ENCODE measurements at regions not wholly inside any gene's neighbourhood (a gene's known extent, or its start where the extent isn't known, plus 50 kb on each side); places are given as distances from the start of the nearest gene placed in this dataset.
"Not testable (repeated sequence)": the region's sequence is repeated elsewhere in the genome, so short reads cannot be mapped to it uniquely, and the experiment has no call there.

DNA sequence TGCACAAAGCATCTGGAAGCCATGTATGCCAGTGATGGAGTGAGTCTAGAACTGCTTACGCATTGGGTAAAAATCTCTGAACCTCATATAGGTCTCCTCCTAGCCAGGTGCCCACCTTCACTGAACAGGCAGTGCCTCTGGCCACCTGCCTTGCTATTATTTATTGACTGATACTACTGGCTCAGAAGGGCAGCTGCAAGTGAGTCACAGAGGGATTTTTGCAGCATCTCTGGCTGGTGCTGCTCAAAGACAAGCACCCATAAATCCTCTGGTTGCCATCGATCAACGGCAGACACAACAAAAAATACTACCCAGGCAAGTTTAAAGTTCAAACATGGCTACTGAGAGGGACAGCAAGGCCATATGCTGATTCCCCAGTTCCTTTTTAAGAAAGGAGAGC lies 279.4 kb downstream of the UBE3D start:
- DNase-seq (ENCODE audit: low read depth in 6 of 9, low spot score in 9 of 9) = no peak
- no peak overlapping the region for H3K27ac ChIP-seq (ENCODE audit: low read depth in 1 of 2, low read length in 1 of 2)
- H3K36me3 ChIP-seq (ENCODE audit: control insufficient read depth in 2 of 2, insufficient read depth in 2 of 2, low read length in 1 of 2) = no peaks in the 10 kb centered on the region
- peaks cover 0 to 2% of the 10 kb centered on the region in 2 donors for H3K9me3 ChIP-seq (ENCODE audit: control insufficient read depth in 2 of 2, insufficient read depth in 1 of 2, low read length in 1 of 2)
- no peaks in the 10 kb centered on the region for H3K4me1 ChIP-seq (ENCODE audit: control insufficient read depth in 2 of 2, insufficient read depth in 2 of 2, low read length in 2 of 2)
- H3K27me3 ChIP-seq (ENCODE audit: control insufficient read depth in 2 of 2, insufficient read depth in 1 of 2, low read length in 1 of 2) = no peaks in the 10 kb centered on the region
- H3K4me3 ChIP-seq (ENCODE audit: low read length in 2 of 2) = no peak overlapping the region
- 96% methylated on average over 3 of the region's 3 CpGs for WGBS

DNA sequence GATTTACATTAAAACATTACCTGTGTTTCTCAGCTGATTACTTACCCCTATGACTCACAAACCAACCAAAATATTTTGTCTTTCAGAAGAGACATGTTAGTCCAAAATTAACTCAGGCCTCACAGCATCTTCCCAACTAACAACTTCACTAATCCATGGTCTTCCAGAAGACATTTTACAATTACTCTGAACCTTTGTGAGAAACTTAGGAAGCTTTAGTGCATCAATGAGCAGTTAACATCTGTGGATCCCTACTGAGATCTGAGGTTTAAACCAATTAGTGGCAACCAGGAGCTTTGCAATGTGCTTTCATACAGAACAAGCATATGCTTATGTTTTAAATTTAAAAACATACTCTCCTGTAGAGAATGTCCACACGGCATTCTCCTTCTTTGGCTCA lies 269.7 kb downstream of the UBE3D start:
- Histone ChIP-seq H3K36me3 (ENCODE audit: control insufficient read depth in 2 of 2, insufficient read depth in 2 of 2, low read length in 1 of 2) (no peaks in the 10 kb centered on the region), H3K27ac (ENCODE audit: low read depth in 1 of 2, low read length in 1 of 2) (no peak overlapping the region), H3K4me3 (ENCODE audit: low read length in 2 of 2) (no peak overlapping the region), H3K4me1 (ENCODE audit: control insufficient read depth in 2 of 2, insufficient read depth in 2 of 2, low read length in 2 of 2) (no peaks in the 10 kb centered on the region), H3K27me3 (ENCODE audit: control insufficient read depth in 2 of 2, insufficient read depth in 1 of 2, low read length in 1 of 2) (no peaks in the 10 kb centered on the region), H3K9me3 (ENCODE audit: control insufficient read depth in 2 of 2, insufficient read depth in 1 of 2, low read length in 1 of 2) (no peaks in the 10 kb centered on the region)
- WGBS = 77% methylated on average over 1 of the region's 1 CpG
- DNase-seq (ENCODE audit: low read depth in 6 of 9, low spot score in 9 of 9) = no peak

DNA sequence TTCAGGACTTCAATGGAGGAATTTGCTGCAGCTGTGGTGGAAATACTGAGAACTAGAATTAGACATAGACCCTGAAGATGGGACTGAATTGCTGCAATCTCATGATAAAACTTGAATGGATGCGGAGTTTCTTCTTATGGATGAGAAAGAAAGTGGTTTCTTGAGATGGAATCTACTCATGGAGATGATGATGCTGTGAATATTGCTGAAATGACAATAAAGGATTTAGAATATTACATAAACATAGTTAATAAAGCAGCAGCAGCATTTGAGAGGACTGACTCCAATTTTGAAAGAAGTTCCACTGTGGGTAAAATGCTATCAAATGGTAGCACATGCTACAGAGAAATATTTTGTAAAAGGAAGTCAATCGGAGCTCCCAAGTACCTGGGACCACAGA lies 264.6 kb downstream of the UBE3D start:
- Histone ChIP-seq H3K9me3 (ENCODE audit: control insufficient read depth in 2 of 2, insufficient read depth in 1 of 2, low read length in 1 of 2) (no peaks in the 10 kb centered on the region), H3K4me1 (ENCODE audit: control insufficient read depth in 2 of 2, insufficient read depth in 2 of 2, low read length in 2 of 2) (no peaks in the 10 kb centered on the region), H3K4me3 (ENCODE audit: low read length in 2 of 2) (no peak overlapping the region), H3K27ac (ENCODE audit: low read depth in 1 of 2, low read length in 1 of 2) (no peak overlapping the region), H3K36me3 (ENCODE audit: control insufficient read depth in 2 of 2, insufficient read depth in 2 of 2, low read length in 1 of 2) (no peaks in the 10 kb centered on the region), H3K27me3 (ENCODE audit: control insufficient read depth in 2 of 2, insufficient read depth in 1 of 2, low read length in 1 of 2) (no peaks in the 10 kb centered on the region)
- no peak for DNase-seq (ENCODE audit: low read depth in 6 of 9, low spot score in 9 of 9)
- 96% methylated on average over 2 of the region's 2 CpGs for WGBS

DNA sequence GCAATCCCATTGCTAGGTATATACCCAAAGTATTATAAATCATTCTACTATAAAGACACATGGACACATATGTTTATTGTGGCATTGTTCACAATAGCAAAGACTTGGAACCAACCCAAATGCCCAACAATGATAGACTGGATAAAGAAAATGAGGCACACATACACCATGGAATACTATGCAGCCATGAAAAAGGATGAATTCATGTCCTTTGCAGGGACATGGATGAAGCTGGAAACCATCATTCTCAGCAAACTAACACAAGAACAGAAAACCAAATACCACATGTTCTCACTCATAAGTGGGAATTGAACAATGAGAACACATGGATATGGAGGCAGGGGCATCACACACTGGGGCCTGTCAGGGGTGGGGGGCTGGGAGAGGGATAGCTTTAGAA lies 249.4 kb downstream of the UBE3D start:
- not testable (repeated sequence) for H3K27ac ChIP-seq (ENCODE audit: low read depth in 1 of 2, low read length in 1 of 2); H3K4me3 ChIP-seq (ENCODE audit: low read length in 2 of 2); H3K9me3 ChIP-seq (ENCODE audit: control insufficient read depth in 2 of 2, insufficient read depth in 1 of 2, low read length in 1 of 2); DNase-seq (ENCODE audit: low read depth in 6 of 9, low spot score in 9 of 9); H3K27me3 ChIP-seq (ENCODE audit: control insufficient read depth in 2 of 2, insufficient read depth in 1 of 2, low read length in 1 of 2); H3K36me3 ChIP-seq (ENCODE audit: control insufficient read depth in 2 of 2, insufficient read depth in 2 of 2, low read length in 1 of 2); H3K4me1 ChIP-seq (ENCODE audit: control insufficient read depth in 2 of 2, insufficient read depth in 2 of 2, low read length in 2 of 2)

DNA sequence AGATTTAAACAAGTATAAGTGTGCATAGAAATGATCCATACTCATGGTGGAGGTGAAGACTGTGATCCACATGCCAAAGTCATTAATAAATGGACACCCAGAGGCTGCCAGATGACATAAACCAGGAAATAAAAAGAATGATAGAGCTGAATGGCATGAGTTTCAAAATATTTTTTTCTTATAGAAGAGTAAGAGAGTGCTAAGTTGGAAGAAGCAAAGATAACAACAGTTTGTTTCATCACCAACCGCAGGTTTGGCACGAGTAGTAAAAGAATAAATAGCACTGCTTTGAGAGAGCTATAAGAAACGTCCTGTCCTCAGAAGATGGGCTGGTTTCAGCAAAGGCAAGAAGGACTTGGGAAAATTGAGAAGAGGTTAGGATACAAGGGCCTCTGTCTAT lies 246.9 kb downstream of the UBE3D start:
- WGBS = 79% methylated on average over 3 of the region's 3 CpGs
- Histone ChIP-seq H3K9me3 (ENCODE audit: control insufficient read depth in 2 of 2, insufficient read depth in 1 of 2, low read length in 1 of 2) (no peaks in the 10 kb centered on the region), H3K4me3 (ENCODE audit: low read length in 2 of 2) (no peak overlapping the region), H3K27ac (ENCODE audit: low read depth in 1 of 2, low read length in 1 of 2) (no peak overlapping the region), H3K27me3 (ENCODE audit: control insufficient read depth in 2 of 2, insufficient read depth in 1 of 2, low read length in 1 of 2) (no peaks in the 10 kb centered on the region), H3K36me3 (ENCODE audit: control insufficient read depth in 2 of 2, insufficient read depth in 2 of 2, low read length in 1 of 2) (no peaks in the 10 kb centered on the region), H3K4me1 (ENCODE audit: control insufficient read depth in 2 of 2, insufficient read depth in 2 of 2, low read length in 2 of 2) (no peaks in the 10 kb centered on the region)
- DNase-seq (ENCODE audit: low read depth in 6 of 9, low spot score in 9 of 9) = no peak

DNA sequence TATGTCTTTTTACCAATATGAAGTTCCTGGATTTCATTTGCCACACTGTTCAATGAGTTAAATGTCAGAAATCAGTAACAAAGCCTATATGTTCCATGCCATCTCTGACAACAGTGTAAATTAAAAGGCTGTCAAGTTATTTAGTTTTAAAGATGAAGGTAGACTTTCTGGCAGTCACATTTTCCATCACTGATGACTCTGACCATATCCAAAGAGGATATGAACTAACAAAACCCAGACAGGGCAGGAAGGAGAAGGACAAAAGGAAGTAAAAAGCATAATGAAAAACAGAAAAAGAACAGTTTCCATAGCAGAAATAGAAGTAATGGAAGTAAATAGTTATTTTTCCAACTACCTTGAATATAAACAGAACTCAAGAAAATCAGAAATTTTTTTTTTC lies 242.3 kb downstream of the UBE3D start:
- H3K4me3 ChIP-seq (ENCODE audit: low read length in 2 of 2) = no peak overlapping the region
- no peak overlapping the region for H3K27ac ChIP-seq (ENCODE audit: low read depth in 1 of 2, low read length in 1 of 2)
- H3K9me3 ChIP-seq (ENCODE audit: control insufficient read depth in 2 of 2, insufficient read depth in 1 of 2, low read length in 1 of 2) = no peaks in the 10 kb centered on the region
- DNase-seq (ENCODE audit: low read depth in 6 of 9, low spot score in 9 of 9) = no peak
- no peaks in the 10 kb centered on the region for H3K4me1 ChIP-seq (ENCODE audit: control insufficient read depth in 2 of 2, insufficient read depth in 2 of 2, low read length in 2 of 2)
- no peaks in the 10 kb centered on the region for H3K36me3 ChIP-seq (ENCODE audit: control insufficient read depth in 2 of 2, insufficient read depth in 2 of 2, low read length in 1 of 2)
- no peaks in the 10 kb centered on the region for H3K27me3 ChIP-seq (ENCODE audit: control insufficient read depth in 2 of 2, insufficient read depth in 1 of 2, low read length in 1 of 2)

DNA sequence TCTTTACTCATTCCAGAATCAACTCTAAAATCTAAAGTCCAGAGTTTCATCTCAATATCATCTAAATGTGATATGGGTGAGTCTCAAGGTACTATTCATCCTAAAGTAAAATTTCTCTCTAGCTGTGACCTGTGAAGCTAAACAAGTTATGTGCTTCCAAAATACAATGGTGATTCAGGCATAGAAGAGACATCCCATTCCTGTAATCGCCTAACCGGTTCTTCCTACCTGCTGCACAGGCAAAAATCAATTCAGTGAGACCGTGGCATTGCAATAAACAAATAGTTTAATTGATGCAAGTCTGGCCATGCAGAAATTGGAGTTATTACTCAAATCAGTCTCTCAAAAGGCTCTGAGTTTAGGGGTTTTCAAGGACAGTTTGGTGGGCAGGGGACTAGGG lies 232.8 kb downstream of the UBE3D start:
- H3K4me3 ChIP-seq (ENCODE audit: low read length in 2 of 2) = no peak overlapping the region
- no peaks in the 10 kb centered on the region for H3K9me3 ChIP-seq (ENCODE audit: control insufficient read depth in 2 of 2, insufficient read depth in 1 of 2, low read length in 1 of 2)
- DNase-seq (ENCODE audit: low read depth in 6 of 9, low spot score in 9 of 9) = no peak
- 94% methylated on average over 3 of the region's 3 CpGs for WGBS
- H3K36me3 ChIP-seq (ENCODE audit: control insufficient read depth in 2 of 2, insufficient read depth in 2 of 2, low read length in 1 of 2) = no peaks in the 10 kb centered on the region
- H3K27me3 ChIP-seq (ENCODE audit: control insufficient read depth in 2 of 2, insufficient read depth in 1 of 2, low read length in 1 of 2) = no peaks in the 10 kb centered on the region
- H3K27ac ChIP-seq (ENCODE audit: low read depth in 1 of 2, low read length in 1 of 2) = no peak overlapping the region
- no peaks in the 10 kb centered on the region for H3K4me1 ChIP-seq (ENCODE audit: control insufficient read depth in 2 of 2, insufficient read depth in 2 of 2, low read length in 2 of 2)

DNA sequence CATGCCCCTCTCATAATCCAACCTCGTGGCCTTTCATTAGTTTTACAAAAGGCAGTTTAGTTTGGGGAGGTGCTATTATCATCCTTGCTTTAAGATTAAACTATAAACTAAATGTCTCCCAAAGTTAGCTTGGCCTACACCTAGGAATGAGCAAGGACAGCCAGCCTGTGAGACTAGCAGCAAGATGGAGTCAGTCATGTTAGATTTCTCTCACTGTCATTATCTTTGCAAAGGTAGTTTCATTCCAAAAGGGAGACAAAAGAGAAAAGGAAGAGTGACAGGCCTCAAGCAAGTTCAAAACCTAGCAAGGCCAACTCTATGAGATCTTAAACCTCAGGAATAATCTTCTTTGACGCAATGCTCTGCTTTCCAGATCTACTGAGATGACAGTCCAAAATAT lies 232.2 kb downstream of the UBE3D start:
- H3K27me3 ChIP-seq (ENCODE audit: control insufficient read depth in 2 of 2, insufficient read depth in 1 of 2, low read length in 1 of 2) = no peaks in the 10 kb centered on the region
- DNase-seq (ENCODE audit: low read depth in 6 of 9, low spot score in 9 of 9) = no peak
- no peak overlapping the region for H3K4me3 ChIP-seq (ENCODE audit: low read length in 2 of 2)
- no peaks in the 10 kb centered on the region for H3K36me3 ChIP-seq (ENCODE audit: control insufficient read depth in 2 of 2, insufficient read depth in 2 of 2, low read length in 1 of 2)
- no peaks in the 10 kb centered on the region for H3K9me3 ChIP-seq (ENCODE audit: control insufficient read depth in 2 of 2, insufficient read depth in 1 of 2, low read length in 1 of 2)
- H3K27ac ChIP-seq (ENCODE audit: low read depth in 1 of 2, low read length in 1 of 2) = no peak overlapping the region
- 79% methylated on average over 2 of the region's 2 CpGs for WGBS
- H3K4me1 ChIP-seq (ENCODE audit: control insufficient read depth in 2 of 2, insufficient read depth in 2 of 2, low read length in 2 of 2) = no peaks in the 10 kb centered on the region

DNA sequence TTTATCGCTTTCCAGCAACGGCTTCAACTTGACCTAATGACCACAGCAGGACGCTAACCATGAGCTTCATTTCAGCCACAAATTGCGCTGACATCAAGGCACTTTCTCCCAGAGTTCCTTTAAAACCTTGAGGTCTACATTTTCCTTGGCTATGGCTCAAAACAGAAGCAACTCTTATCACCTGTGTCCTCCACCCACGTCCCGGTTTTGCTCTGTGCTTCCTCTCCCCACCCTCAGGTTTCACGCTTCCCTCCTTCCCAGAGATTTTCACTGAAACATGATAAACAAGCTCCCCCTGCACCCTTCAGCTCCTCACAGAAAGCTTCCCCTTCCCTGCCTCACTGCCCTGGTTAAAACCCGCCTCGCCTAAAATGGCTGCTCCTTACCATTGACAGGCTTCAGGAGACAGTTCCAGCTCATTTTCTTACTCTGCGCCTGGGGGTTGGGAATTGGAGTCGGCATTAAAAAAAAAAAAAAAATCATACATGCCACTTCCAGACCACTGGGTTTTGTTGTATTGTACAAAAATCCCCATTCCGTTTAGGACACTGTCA lies 229.5 kb downstream of the UBE3D start:
- H3K4me3 ChIP-seq (ENCODE audit: low read length in 2 of 2) = no peak overlapping the region
- WGBS = 84% methylated on average over 12 of the region's 12 CpGs
- no peaks in the 10 kb centered on the region for H3K9me3 ChIP-seq (ENCODE audit: control insufficient read depth in 2 of 2, insufficient read depth in 1 of 2, low read length in 1 of 2)
- no peaks in the 10 kb centered on the region for H3K27me3 ChIP-seq (ENCODE audit: control insufficient read depth in 2 of 2, insufficient read depth in 1 of 2, low read length in 1 of 2)
- DNase-seq (ENCODE audit: low read depth in 6 of 9, low spot score in 9 of 9) = no peak
- H3K27ac ChIP-seq (ENCODE audit: low read depth in 1 of 2, low read length in 1 of 2) = no peak overlapping the region
- no peaks in the 10 kb centered on the region for H3K36me3 ChIP-seq (ENCODE audit: control insufficient read depth in 2 of 2, insufficient read depth in 2 of 2, low read length in 1 of 2)
- no peaks in the 10 kb centered on the region for H3K4me1 ChIP-seq (ENCODE audit: control insufficient read depth in 2 of 2, insufficient read depth in 2 of 2, low read length in 2 of 2)

DNA sequence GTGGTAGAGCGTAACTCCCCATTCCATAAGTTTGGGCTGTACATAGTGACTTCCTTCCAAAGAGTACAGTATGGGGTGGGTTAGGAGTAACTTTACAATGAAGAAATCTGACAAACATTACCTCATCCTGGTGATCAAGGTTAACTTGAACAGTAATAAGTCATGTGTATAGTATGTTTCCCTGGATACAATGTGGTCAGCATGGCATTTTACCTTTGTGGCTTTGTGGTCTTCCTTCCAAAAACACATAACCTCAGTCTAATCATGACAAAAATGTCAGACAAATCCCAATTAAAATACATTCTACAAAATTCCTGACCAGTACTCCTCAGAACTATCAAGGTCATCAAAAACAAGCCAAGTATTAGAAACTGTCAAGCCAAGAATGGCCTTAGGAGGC lies 225.1 kb downstream of the UBE3D start:
- Histone ChIP-seq H3K4me1 (ENCODE audit: control insufficient read depth in 2 of 2, insufficient read depth in 2 of 2, low read length in 2 of 2) (no peaks in the 10 kb centered on the region), H3K9me3 (ENCODE audit: control insufficient read depth in 2 of 2, insufficient read depth in 1 of 2, low read length in 1 of 2) (no peaks in the 10 kb centered on the region), H3K27ac (ENCODE audit: low read depth in 1 of 2, low read length in 1 of 2) (no peak overlapping the region)

More for the DNA sequence above, 225.1 kb downstream of the UBE3D start:
- Histone ChIP-seq H3K36me3 (ENCODE audit: control insufficient read depth in 2 of 2, insufficient read depth in 2 of 2, low read length in 1 of 2) (no peaks in the 10 kb centered on the region), H3K27me3 (ENCODE audit: control insufficient read depth in 2 of 2, insufficient read depth in 1 of 2, low read length in 1 of 2) (no peaks in the 10 kb centered on the region), H3K4me3 (ENCODE audit: low read length in 2 of 2) (no peak overlapping the region)
- DNase-seq (ENCODE audit: low read depth in 6 of 9, low spot score in 9 of 9) = no peak
- 100% methylated on average over 1 of the region's 1 CpG for WGBS

Data from thymus (tissue), 11 donors.